Hippocampal formation (tissue), 2 donors: ENCODE measurements at regions not wholly inside any gene's neighbourhood (a gene's known extent, or its start where the extent isn't known, plus 50 kb on each side); places are given as distances from the start of the nearest gene placed in this dataset.

Source experiments
- DNase-seq, 2 donors: peaks; one replicate each; lab custom pipeline; 2025; lab: John Stamatoyannopoulos, UW

DNA sequence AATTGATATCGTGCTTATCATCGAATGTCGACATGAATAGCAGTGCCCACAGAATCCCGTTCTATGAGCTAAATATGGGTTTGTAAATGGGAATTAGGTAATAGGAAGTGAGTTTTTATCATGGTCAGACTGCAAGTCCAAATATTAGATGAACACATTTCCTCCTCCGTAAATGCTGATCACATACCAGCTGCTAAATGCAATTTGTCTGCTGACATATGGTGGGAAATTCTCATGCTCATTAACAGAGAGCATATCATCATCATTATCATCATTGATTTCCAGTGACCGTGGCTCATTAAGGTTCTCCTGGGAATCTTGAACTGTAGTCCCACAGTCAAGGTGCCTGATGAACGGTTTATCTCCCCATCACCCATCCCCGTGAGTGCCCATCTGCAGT, 998.8 kb upstream of the TMEM132C start:
- DNase-seq: no peak

DNA sequence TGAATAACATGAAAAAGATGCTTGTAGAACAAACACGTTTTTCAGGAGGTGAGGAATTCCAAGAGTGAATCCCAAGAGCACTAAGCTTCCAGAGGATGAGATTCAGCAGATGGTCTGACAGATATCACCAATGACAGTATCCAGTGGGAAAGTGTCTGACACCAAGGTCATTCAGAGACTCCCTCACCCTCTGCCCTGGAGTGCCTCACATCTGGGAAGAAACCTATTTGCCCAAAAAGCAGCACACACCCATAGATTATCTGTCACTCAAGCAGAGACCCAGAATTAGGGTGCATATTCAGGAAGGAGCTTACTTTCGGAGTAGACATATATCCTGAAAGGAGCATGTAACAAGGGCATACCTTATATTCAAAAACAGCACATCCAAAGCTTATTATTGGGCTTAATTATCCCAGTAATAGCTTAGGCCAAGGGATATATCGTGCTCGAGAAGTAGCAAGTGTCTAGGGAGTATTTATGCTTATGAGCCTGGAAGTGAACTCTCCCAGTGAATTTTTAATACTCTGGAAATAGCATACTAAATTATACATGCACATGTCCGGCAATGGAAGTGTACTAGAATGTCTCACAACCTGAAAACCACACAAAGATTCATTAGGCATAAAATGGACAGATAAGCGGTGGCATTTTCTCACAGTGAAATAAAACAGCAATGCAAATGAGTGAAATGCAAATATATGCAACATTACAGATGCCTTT, 998.1 kb upstream of the TMEM132C start:
- DNase-seq: no peak

DNA sequence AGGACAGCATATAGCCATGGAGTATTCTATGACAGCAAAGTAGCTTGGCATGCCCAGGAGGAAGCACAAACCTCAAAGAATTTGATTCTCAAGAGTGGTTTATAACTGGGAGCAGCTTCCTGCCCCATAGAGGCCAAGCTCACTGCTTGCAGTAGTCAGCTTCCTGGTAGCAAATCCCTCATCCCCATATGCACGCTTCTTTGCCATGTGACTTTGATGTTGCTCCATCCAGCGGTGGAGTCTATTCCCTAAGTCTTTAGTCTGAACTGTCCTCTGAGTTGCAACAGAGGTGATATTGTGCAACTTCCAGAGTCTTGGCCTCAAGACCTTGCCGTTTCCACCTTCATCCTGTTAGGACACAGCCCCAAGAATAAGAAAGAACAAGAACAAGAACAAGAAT, 996.8 kb upstream of the TMEM132C start:
- no peak for DNase-seq

DNA sequence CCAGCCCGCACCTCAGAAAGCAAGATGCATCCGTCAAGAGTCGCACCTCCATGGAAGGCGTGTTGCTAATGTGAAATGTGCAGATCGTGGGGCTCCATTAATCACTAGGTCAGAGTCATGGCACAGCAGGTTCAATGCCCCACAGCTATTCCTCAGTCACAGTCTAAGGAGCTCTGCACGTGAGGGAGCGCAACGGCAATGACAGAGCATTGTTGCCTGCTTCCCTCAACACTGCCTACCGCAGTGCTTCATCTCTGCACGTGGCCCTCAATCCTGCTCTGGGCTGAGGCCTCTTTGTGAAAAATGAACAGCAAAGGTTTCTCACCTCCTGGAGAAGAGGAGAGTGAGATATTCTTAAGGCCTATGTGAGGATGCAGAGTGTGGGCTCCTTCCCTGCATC, 995.2 kb upstream of the TMEM132C start:
- no peak for DNase-seq

DNA sequence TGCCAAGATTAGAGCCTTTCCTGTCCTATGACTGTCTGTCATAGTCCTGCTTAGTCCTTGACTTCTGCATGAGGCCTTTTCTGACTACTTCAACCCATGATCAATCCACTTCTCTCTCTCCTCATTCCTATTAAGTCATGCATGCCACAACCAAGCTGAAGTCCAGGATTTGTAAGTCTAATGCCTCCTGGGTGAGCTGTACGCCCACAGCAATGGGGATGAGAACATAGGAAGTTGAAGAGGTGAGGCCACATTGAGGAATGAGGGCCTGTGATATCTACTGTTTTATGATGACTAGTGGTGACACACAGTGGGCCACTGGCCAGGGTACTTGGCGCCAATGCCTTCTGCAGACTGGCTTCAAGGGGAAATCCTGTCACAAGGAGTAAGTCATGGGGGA, 994.1 kb upstream of the TMEM132C start:
- no peak for DNase-seq

DNA sequence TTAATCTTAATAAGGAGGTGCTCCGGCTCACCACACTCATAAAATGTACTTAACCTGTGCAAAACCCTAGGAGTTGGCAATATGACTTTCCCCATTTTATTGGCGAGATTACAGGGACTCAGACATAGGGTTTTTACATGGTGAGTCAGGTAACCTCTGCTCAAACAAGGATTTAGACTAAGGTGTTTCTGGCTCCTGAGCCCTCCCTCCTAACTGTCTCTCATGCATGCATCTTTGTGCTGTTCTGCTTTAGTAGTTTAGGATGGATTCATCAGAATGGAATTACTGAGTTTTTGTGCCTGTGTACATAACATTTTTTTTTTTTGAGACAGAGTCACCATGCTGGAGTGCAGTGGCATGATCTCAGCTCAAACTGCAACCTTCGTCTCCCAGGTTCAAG, 993.3 kb upstream of the TMEM132C start:
- no peak for DNase-seq

DNA sequence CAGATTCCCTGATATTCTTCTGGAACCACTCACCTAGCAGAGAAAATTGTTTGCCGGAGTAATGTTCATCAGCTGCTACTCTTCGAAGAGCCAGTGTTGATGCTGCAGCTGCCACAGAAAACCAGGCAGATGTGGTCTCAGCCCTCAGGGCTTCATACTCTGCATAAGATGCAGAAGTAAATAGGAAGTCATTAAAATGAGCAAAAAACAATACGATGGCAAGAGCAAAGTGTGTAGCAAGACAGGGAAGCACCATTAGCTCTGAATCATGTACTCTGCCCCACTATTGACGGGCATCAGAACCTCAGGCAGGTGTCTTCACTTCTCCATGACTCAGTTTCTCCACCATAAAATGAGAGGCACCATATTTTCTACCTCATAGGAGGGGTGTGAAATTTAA, 991.6 kb upstream of the TMEM132C start:
- no peak for DNase-seq

DNA sequence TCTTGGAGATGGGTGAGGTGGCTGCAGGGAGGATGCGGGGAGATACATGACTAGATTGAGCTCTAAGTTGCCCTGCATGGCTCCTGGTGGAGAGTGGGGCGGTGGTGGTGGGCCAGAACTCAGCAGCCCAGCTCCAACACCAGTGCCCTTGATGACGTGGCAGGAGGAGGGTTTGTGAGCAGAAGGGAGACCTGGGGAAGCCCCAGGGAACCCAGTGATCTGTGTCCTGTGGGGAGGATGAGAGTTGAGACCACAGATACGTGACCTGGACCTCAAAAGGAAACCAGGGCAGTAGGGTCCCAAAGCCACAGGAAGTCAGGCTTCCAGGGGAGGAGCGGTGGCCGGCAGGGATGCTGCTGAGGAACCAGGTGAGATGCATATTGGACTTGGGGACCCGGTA, 989.1 kb upstream of the TMEM132C start:
- no peak for DNase-seq

DNA sequence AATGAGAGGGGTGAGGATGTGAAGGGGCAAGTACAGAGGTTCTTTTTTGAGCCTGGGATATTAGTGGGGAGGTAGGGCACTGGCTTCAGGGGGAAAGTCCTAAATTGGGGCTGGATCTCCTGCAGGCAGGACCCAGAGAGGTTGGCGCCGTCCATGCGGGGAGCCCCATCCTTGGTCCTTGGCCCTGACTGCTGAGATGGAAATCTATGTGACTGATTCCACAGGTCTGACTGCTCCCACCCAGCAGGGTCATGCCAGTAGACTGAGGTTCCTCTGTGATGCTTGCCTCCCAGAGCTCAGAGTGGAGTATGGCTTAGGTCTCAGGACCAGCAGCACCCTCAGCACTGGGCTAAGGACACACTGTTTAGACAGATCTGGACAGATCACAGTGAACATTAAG, 988.6 kb upstream of the TMEM132C start:
- no peak for DNase-seq

DNA sequence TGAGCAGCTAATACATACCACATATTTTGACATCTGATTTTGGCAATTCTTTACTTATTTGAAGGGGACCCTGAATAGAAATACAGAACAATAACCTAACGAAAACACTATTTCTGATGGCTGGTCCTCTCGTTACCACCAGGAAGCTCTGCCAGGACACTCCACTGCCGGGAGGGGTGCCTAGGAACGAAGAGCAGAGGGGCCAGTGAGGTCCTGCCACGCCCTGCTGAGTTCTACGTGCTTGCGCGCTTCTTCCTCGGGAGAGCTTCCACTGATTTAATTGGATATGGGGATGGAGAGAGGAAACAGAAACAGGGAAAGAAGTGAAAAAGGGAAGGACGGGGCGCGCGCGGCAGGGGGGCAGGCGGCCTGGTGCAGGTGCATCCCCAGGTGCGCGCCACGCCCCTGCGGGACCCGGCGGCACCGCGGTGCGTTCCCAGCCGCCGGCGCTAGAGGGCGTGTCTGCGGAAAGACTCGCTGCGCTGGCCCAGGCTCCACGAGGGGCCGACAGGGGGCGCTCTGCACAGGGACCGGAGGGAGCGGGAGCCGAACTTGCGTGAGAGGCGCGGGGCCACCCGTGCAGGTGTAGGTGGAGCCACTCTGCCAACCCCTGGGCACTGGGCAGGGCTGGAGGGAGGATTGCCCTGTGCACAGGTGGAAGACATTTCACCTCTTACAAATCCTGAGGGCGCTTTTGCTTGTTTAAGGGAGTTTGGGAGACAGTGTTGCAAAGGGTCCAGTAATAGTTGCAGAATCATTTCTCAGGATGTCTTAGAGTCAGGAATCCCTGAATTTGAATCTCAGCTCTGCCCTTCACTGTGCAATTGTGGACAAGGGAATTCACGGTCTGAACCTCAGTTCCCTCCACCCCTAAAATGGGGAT, 986.3 kb upstream of the TMEM132C start:
- DNase-seq: no peak

DNA sequence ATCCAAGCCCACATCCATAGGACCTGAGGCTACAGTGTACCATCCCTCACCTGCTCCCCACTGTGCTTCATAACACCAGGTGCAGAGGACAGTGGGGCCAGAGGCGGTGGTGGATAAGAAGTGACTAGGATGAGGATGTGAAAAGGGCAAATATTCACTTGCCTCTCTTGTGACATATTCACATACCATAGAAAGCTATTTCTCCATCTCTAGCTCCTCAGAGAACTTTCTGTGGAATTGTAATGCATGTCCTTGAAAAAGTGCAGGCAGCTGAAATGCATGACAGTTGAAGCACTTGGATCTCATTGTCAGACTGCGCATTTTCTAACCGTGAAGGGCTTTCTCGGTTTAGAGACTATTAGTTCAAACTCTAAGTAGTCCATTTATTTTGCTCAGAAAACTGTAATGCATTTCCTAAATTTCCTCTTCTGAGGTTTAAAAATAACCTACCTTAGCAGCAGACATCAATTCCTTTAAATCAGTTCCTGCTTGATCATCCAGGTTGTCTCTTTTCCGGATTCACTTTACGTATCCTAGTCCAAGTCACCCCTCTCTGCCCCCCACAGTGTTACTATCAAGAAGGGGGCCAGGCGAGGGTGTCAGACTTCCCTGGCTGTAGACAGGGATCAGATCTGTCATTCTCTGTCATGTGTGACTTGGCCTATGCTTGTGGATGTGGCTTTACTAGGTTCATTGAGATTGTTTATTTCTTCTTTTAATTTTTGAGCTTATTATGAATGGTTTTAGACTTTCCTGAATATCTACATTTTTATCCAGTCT, 984.0 kb upstream of the TMEM132C start:
- DNase-seq: no peak

DNA sequence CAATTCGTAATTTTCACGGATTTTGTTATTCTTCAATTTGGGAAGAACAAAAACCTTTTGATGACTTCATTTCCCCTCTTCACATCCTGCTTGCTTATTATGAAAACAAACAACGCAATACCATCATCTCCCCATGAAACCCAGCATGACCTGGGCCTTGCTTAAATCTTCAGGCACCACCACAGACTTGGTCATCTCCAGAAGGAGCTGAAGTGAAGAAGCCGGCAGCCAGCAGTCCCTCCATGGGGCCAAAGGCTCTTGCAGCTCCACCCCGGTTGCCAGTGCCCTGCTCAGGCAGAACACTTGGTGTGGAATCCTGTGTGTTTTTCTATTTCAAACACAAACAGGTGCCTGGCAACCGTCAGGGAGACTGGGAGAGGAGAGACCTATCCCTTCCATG, 982.9 kb upstream of the TMEM132C start:
- DNase-seq: no peak

DNA sequence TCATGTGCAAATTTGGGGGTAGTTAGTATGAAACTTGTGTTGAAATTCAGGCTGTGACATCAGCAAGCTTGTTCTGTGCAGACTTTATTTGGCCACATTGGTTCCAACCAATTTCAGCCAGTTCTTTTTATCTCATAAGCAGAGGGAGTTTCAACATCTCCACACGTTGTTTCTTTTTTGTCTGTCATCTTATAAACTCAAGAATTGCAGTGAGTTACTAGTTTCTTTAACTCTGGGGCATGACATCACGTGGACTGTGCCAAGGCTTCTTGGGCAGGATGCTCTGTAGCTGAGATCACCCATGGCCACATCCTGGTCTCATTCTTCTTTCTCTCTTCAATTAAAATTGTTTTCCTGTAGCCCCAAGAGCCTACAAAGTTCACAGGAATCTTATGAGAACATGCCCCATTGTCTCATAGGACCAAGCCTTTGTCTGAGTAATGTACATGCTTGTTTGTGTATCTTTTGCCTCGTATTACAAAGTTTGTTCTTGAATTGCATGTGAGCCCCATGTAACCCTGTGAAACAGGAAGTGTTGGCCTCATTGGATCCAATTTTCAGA, 982.0 kb upstream of the TMEM132C start:
- no peak for DNase-seq

DNA sequence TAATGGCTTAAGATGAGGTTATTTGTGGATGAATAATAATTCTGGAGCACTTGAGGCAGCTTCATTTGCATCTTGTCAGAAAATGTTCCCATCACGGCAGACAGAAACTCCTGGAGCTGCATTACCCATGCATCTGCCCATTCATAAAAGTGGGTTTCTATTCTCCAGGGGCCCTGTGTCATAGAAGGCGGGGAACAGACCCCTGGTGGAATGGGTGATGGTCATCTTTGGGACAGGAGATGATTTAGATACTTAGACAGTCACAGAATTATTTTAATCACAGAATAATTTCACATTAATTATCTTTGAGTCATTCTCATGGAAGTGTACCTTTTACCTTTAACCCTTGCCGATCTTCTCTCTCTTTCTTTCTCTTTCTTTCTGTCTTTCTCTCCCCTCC, 980.7 kb upstream of the TMEM132C start:
- DNase-seq: no peak

DNA sequence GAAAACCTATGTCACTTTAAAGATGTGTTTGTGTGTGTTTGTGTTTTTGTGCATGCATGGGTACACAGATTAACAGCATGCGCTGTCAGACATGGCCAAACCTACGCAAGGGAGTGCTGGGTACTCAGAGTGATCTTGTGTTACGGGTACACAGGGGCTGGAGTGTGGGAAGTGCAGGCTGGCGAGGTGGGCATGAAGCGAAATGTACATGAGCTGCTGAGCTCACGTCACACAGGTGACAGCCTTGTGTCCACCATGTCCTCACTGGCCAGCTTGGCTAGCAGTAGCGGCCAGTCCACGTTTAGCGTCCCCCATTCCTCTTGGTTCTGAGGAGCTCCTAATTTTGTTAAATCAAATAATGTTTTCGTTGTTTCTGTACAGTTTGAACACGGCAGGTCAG, 979.7 kb upstream of the TMEM132C start:
- no peak for DNase-seq

DNA sequence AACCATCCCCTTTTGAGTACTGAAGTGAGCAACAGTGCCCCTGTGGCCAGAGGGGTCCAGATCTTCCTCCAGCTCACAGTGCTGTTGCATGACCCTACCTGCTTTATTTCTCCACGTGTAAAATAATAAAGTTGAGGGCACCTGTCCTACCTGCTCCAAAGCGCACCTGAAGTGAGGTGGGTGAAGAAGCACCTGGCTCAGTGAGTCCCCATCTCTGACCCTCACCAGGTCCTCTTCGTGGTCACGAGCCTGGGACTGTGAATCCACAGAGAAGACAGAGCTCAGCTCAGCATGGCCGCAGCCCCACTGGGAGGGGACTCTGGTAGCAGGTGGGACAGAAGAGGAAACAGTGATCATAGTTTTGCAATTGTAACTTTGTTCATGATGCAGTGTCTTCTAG, 976.7 kb upstream of the TMEM132C start:
- DNase-seq: no peak

DNA sequence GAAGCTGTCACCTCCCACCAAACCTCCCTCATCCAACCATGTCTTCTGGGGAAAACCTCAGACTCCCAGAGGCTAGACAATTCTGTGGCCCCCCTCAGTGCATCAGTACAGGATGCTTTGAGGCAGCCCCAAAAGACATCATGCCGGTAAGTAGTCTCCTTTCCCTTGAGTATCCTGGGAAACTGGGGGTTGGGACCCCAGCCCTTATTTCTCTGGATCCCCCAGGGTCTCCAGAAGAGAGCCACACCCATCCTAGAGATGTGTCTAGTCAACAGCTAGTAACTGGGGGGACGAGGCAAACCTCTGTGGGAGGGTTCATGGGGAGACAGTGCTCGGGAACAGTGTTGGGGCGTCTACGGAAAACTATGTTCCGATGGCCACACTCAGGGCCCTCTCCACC, 974.2 kb upstream of the TMEM132C start:
- DNase-seq: no peak

DNA sequence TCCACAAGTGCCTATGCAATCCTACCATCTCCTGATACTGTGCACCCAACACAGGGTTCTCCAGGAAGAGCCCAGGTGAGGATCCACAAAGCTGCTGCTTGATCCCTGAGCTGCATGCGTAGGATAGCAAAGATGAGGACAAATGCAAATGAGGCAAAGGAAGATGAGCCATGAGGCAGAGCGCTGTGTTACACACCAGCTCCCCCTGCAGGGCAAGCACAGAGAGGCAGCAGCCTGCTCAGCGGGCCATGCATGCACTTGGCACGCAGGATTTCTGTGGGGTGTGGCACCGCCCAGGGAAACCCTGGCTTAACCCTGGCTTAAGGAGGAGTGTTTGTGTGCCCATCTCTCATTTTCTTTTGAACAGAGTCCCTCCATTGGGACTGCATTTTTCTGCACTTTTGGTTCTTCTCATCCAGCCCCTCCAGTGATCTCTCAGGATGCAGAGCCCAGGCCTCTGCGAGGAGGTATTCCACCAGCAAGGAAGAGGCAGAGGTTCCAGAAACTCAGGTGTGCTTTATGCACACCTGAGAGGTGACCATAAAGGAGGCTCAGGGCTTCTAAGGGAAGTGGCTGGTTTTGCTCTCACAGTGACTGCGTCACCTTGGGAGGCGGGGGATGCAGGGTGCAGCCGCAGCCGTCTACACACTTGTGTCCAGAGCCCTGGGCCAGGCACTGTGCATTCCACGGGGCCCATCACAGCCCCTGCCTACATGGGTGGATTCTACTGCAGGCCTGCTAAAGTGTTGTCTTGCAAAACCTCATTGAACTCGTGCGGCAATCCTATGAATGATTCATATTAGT, 973.3 kb upstream of the TMEM132C start:
- DNase-seq: peak; percentile 7 to 8

DNA sequence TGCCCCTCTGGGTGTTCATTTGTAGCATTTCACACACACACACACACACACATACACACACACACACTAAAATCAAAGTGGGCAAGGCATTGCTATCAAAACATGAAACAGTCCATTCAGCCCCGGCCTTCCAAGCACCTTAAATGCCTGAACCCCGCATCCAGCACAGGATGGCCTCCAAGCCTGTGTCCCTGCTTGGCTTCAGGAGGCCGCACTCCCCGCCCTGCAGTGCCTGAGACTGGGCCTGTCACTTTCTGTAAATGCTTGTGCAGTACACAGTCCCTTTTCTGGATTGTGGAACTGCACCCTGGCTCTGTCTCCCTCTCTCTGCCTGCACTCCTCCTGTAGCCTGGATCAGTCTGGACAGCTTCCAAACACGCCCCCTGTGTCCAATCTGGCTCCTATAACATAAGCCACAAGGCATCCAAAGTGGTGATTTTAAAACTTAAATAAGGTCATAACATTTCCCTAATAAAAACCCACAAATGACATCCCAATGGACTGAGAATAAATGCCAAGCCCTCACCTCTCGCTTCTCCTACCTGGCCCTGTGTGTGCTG, 972.2 kb upstream of the TMEM132C start:
- no peak for DNase-seq

DNA sequence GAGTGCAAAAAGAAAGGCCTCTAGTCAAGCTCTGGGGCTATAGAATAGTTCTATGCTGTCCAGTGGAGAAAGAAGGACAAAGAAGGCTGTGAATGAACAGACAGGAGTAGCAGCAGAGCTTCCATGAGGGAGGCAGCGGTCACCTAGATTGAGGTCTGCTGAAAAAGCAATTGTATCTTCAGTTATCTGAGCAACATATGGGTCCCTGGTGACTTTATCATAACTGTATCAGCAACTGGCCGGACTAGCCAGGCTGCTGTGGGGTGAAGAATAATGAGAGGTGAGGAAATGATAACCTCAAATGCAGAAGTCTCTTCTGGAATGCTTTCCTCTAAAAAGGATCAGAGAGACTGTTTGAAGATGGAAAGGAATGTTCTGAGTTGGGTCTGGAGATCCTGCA, 971.3 kb upstream of the TMEM132C start:
- DNase-seq: no peak

DNA sequence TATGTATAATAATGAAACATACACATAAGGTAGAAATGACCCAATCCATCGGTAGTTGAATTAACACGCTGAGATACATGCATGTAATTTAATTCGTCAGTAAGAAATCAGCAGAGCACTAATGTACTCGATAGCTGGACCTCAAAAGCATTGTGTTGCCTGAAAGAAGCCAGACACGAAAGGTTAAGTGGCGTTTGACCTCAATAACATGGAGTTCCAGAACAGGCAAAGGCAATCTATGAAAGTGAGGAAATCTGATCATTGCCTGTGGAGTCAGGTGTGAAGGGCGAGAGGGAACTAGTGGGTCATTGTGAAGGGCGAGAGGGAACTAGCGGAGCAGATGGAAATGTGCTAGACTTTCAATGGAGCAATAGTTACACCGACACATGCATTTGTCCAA, 970.4 kb upstream of the TMEM132C start:
- no peak for DNase-seq
